ENCODE measurements at regions not wholly inside any gene's neighbourhood (a gene's known extent, or its start where the extent isn't known, plus 50 kb on each side); places are given as distances from the start of the nearest gene placed in this dataset.

GRCh38 chr10:108970016-108970415 is 953.3 kb downstream of the XPNPEP1 start:
- TF ChIP-seq CTCF (IDR thresholded peaks at IDR 0.05) (no peak), EP300 (IDR thresholded peaks at IDR 0.05) (no peak), POLR2AphosphoS5 (IDR thresholded peaks at IDR 0.05) (no peak)
